ENCODE measurements at regions not wholly inside any gene's neighbourhood (a gene's known extent, or its start where the extent isn't known, plus 50 kb on each side); places are given as distances from the start of the nearest gene placed in this dataset.

DNA sequence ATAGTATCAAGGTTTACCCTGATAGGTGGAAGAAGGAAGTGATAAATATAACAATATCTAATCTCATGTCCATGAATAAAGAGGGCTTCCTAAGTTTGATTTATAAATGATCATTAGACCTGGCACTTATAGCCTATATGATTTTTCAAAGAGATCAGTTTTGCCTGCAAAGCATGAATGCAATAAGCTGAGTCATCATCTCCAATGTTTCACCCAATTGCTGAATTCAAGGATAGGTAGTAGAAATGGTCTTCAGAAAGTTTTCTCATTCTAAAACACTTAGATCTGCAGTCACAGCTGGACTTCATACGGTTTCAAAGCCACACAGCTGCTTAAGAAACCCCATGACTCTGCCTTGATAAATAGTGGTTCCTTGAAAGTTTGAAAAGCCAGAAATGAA, 1722.8 kb downstream of the MAT2B start:
- CTCF ChIA-PET, result interaction anchor here (1.1 to 1.6 kb wide), 2 partner anchors 15 to 99 kb away, joined by 3 read pairs; no protein-coding TSS in a partner anchor
- DNase-seq (ENCODE audit: extremely low spot score), result no peak
- TF ChIP-seq, protein P1, sequence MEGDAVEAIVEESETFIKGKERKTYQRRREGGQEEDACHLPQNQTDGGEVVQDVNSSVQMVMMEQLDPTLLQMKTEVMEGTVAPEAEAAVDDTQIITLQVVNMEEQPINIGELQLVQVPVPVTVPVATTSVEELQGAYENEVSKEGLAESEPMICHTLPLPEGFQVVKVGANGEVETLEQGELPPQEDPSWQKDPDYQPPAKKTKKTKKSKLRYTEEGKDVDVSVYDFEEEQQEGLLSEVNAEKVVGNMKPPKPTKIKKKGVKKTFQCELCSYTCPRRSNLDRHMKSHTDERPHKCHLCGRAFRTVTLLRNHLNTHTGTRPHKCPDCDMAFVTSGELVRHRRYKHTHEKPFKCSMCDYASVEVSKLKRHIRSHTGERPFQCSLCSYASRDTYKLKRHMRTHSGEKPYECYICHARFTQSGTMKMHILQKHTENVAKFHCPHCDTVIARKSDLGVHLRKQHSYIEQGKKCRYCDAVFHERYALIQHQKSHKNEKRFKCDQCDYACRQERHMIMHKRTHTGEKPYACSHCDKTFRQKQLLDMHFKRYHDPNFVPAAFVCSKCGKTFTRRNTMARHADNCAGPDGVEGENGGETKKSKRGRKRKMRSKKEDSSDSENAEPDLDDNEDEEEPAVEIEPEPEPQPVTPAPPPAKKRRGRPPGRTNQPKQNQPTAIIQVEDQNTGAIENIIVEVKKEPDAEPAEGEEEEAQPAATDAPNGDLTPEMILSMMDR (IDR thresholded peaks at IDR 0.05; ENCODE audit: control extremely low read depth, extremely low read depth, low read depth, missing control alignments), result no peak
- POLR2A ChIA-PET, result no interaction called here

DNA sequence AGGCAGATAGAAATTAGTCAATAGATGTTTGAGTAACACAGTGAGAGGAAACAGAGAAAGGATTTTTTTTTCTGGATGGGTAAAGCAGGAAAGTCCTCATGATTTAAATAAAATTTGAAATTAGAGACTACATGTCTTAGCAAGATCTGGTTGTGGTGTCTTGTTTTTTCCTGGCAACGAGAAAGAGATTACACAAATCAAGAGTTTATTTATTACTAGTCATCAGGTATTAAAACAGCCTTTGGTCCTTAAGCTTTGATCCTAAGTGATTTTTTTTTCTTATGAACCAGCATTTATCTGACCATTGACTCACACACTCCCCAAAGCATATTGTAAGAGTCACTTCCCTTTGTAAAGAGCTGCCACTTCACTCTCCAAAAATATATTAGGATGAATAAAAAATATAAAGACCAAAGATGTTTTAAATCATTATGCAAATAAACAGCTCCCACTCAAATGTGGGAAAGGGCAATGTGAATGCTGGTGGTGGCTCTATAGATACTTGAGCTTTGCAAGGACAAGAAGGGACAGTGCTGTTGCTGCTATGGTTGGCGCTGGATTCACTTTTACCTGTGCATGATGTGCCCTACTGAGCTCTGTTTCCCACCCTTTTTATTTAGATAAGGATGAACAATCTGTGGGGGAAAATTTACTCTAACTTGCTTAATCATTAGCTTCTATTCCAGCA, 1726.5 kb downstream of the MAT2B start:
- TF ChIP-seq, protein P1 (IDR thresholded peaks at IDR 0.05; ENCODE audit: control extremely low read depth, extremely low read depth, low read depth, missing control alignments), result no peak
- DNase-seq (ENCODE audit: extremely low spot score), result no peak
- CTCF ChIA-PET, result no interaction called here
- POLR2A ChIA-PET, result no interaction called here

DNA sequence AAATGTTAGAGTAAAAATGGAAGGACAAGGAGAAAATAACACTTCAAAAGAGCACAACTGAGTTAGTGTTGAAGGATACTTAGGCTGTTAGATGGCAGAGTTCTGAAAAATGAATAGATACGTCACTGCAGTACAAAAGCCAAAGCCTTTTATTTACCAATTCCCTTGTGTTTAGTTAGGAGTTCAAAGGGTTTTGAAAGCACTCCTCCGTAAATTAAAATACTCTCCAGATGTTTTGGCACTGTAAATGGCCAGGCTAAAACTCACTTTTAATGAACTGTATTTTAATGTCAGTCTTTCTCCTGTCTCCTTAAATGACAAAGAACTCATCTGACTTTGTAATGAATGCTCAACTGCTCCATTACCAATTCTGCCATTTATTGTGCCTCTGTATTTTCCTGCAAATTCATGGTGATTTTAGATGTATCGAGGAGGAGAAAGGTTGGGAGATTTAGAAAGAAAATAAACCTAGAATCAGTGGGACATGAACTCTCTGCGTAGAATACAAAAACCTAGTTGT, 1727.2 kb downstream of the MAT2B start:
- ChIA-PET CTCF (interaction anchor here (0.9 kb wide), 1 partner anchor 9 kb away, joined by 3 read pairs; no protein-coding TSS in a partner anchor), POLR2A (no interaction called here)
- TF ChIP-seq, protein P1 (IDR thresholded peaks at IDR 0.05; ENCODE audit: control extremely low read depth, extremely low read depth, low read depth, missing control alignments), result no peak
- no peak for DNase-seq (ENCODE audit: extremely low spot score)

DNA sequence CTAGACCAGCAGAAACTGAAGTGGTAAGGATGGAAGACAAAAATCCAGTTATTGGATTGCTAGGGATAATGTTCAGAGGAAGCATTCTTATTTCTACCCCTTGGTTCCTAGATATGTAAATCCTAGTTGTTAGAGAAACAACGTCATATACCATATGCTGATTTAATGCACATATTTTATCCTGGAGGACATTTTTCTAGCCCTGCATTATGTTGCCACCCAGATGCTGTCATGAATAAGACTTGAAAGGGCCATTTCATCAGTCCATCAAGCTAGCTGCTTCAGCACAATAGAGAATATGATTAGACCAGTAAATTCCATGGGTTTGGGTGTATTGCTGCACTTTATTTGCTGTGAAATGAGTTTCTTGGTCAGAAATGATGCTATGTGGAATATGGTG, 1736.4 kb downstream of the MAT2B start:
- ChIA-PET POLR2A (no interaction called here), CTCF (no interaction called here)
- TF ChIP-seq, protein P1 (IDR thresholded peaks at IDR 0.05; ENCODE audit: control extremely low read depth, extremely low read depth, low read depth, missing control alignments), result no peak
- no peak for DNase-seq (ENCODE audit: extremely low spot score)

DNA sequence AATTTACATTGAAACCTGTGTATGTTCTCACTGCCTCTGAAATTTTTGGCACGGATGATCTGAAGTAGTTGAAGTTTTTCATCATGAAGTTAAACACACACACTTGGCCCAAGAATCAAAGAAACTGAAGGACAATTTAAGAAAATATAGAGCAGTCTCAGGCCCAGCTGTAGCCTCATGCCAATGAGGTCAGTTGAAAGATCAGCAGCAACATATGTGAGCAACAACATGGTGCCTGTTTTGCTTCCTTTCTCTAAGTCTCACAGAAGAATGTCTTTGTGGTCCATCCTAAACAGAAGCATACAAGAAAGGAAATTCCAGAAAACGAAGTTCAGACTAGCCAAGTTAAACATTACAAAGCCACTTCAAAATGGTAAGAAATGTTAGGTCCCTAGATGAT, 1737.2 kb downstream of the MAT2B start:
- DNase-seq (ENCODE audit: extremely low spot score), result no peak
- ChIA-PET CTCF (interaction anchor here (0.9 kb wide), 1 partner anchor 9 kb away, joined by 3 read pairs; no protein-coding TSS in a partner anchor), POLR2A (no interaction called here)
- TF ChIP-seq, protein P1 (IDR thresholded peaks at IDR 0.05; ENCODE audit: control extremely low read depth, extremely low read depth, low read depth, missing control alignments), result no peak

DNA sequence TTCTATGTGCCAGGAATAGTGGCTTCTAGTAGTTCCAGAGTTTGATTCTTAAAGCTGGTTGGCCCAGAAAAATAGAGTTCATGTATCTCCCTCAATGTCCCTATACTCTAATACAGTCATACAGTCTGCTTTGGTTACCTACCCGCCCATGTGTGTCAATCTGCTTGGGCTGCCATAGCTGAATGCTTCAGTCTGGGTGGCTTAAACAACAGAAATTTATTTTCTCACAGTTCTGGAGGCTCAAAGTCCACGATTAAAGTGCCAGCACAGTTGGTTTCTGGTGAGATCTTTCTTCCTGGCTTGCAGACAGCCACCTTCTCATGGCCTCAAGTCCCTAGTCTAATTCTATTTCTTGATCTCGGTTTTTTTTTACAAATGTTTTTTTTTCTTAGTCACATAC, 1739.0 kb downstream of the MAT2B start:
- CTCF ChIA-PET, result no interaction called here
- POLR2A ChIA-PET, result no interaction called here

More for the DNA sequence above, 1739.0 kb downstream of the MAT2B start:
- no peak for DNase-seq (ENCODE audit: extremely low spot score)
- TF ChIP-seq, protein P1 (IDR thresholded peaks at IDR 0.05; ENCODE audit: control extremely low read depth, extremely low read depth, low read depth, missing control alignments), result no peak

Data from GM10248 (cell line).